WTC11 (cell line): ENCODE measurements at regions not wholly inside any gene's neighbourhood (a gene's known extent, or its start where the extent isn't known, plus 50 kb on each side); places are given as distances from the start of the nearest gene placed in this dataset.

Experiments
- ATAC-seq: fragments of 200-7000 bp; cut with Tn5 transposase; 2 replicates; pipeline ENCODE4 v1.10.0; 2021; ENCODE audit warnings: mild to moderate bottlenecking, moderate library complexity
- CTCF ChIA-PET: fragments of 300-600 bp; sonication (Branson Sonifier 250); formaldehyde crosslinking; loops from one replicate; lab custom pipeline; 2021; ENCODE audit warnings: antibody characterized with exemption; lab: Charles Lee
- POLR2A ChIA-PET: fragments of 350-600 bp; sonication (Branson Sonifier 250); formaldehyde crosslinking; loops from one replicate; lab custom pipeline; 2021; ENCODE audit warnings: antibody characterized with exemption; lab: Charles Lee
- DNase-seq: peaks from one replicate; pipeline ENCODE4 v3.0.0; 2021; ENCODE audit warnings: low spot score
- H3K27ac Mint-ChIP-seq: 2 replicates; pipeline ENCODE4 v1.8.0; 2021; ENCODE audit warnings: mixed read lengths
- H3K27me3 Mint-ChIP-seq: 2 replicates; pipeline ENCODE4 v1.8.0; 2021; ENCODE audit warnings: low read depth, mild to moderate bottlenecking, moderate library complexity, mixed read lengths
- H3K36me3 Mint-ChIP-seq: 2 replicates; pipeline ENCODE4 v1.8.0; 2021; ENCODE audit warnings: mixed read lengths
- H3K4me1 Mint-ChIP-seq: 2 replicates; pipeline ENCODE4 v1.8.0; 2022; ENCODE audit warnings: mixed read lengths
- H3K4me3 Mint-ChIP-seq: 2 replicates; pipeline ENCODE4 v1.8.0; 2021; ENCODE audit warnings: mild to moderate bottlenecking, moderate library complexity, mixed read lengths
- H3K9me3 Mint-ChIP-seq: 2 replicates; pipeline ENCODE4 v1.8.0; 2021; ENCODE audit warnings: mixed read lengths
- CREB1 ChIP-seq: sonication (generic); formaldehyde crosslinking; IDR thresholded peaks from 2 replicates; pipeline ENCODE4 v1.8.0; 2023; ENCODE audit warnings: mild to moderate bottlenecking, missing genetic modification reagents
- ELF4 ChIP-seq: sonication (generic); formaldehyde crosslinking; IDR thresholded peaks from 2 replicates; pipeline ENCODE4 v1.8.1; 2022; ENCODE audit warnings: low read depth, mild to moderate bottlenecking, moderate library complexity, missing genetic modification reagents
- GABPB1 ChIP-seq: sonication (generic); formaldehyde crosslinking; IDR thresholded peaks from 2 replicates; pipeline ENCODE4 v1.8.1; 2023; ENCODE audit warnings: mild to moderate bottlenecking, missing genetic modification reagents
- GTF2I ChIP-seq: fragments of 250-450 bp; sonication (Bioruptor Pico); conservative IDR thresholded peaks from 2 replicates; pipeline ENCODE4 v1.4.0; 2021; ENCODE audit warnings: mild to moderate bottlenecking
- RORB ChIP-seq: fragments of 250-450 bp; sonication (Bioruptor Pico); IDR thresholded peaks from 2 replicates; pipeline ENCODE4 v1.9.0; 2021; ENCODE audit warnings: mild to moderate bottlenecking
- TEAD1 ChIP-seq: sonication (generic); formaldehyde crosslinking; IDR thresholded peaks from 2 replicates; pipeline ENCODE4 v1.8.0; 2022; ENCODE audit warnings: mild to moderate bottlenecking, missing genetic modification reagents
- TP53 ChIP-seq: sonication (generic); formaldehyde crosslinking; IDR thresholded peaks from 2 replicates; pipeline ENCODE4 v1.8.1; 2023; ENCODE audit warnings: mild to moderate bottlenecking, missing genetic modification reagents
- ZNF121 ChIP-seq: sonication (generic); formaldehyde crosslinking; IDR thresholded peaks from 2 replicates; pipeline ENCODE4 v1.8.0; 2023; ENCODE audit warnings: missing genetic modification reagents
- ZNF138 ChIP-seq: sonication (generic); formaldehyde crosslinking; conservative IDR thresholded peaks from 2 replicates; pipeline ENCODE4 v1.8.1; 2022; ENCODE audit warnings: mild to moderate bottlenecking, moderate library complexity, missing genetic modification reagents
- ZNF219 ChIP-seq: sonication (generic); formaldehyde crosslinking; IDR thresholded peaks from 2 replicates; pipeline ENCODE4 v1.8.0; 2023; ENCODE audit warnings: missing genetic modification reagents, mild to moderate bottlenecking, borderline replicate concordance
- ZNF232 ChIP-seq: sonication (generic); formaldehyde crosslinking; IDR thresholded peaks from 2 replicates; pipeline ENCODE4 v1.8.0; 2022; ENCODE audit warnings: mild to moderate bottlenecking, missing genetic modification reagents
- ZNF263 ChIP-seq: sonication (generic); formaldehyde crosslinking; IDR thresholded peaks from 2 replicates; pipeline ENCODE4 v1.8.1; 2022; ENCODE audit warnings: low read depth, mild to moderate bottlenecking, moderate library complexity, missing genetic modification reagents
- TF ChIP-seq, protein P1 (sequence below): sonication (generic); formaldehyde crosslinking; IDR thresholded peaks from 2 replicates; pipeline ENCODE4 v1.8.0; 2022; ENCODE audit warnings: mild to moderate bottlenecking, missing genetic modification reagents
- TF ChIP-seq, protein P2 (sequence below): sonication (generic); formaldehyde crosslinking; IDR thresholded peaks from 2 replicates; pipeline ENCODE4 v1.8.0; 2023; ENCODE audit warnings: missing genetic modification reagents, mild to moderate bottlenecking, borderline replicate concordance
- TF ChIP-seq, protein P3 (sequence below): sonication (generic); formaldehyde crosslinking; IDR thresholded peaks from 2 replicates; pipeline ENCODE4 v1.8.0; 2022; ENCODE audit warnings: mild to moderate bottlenecking, missing genetic modification reagents
- TF ChIP-seq, protein P4 (sequence below): sonication (generic); formaldehyde crosslinking; conservative IDR thresholded peaks from 2 replicates; pipeline ENCODE4 v1.8.1; 2022; ENCODE audit warnings: mild to moderate bottlenecking, missing genetic modification reagents
- TF ChIP-seq, protein P5 (sequence below): sonication (generic); formaldehyde crosslinking; IDR thresholded peaks from 2 replicates; pipeline ENCODE4 v1.8.1; 2023; ENCODE audit warnings: mild to moderate bottlenecking, missing genetic modification reagents
- TF ChIP-seq, protein P6 (sequence below): sonication (generic); formaldehyde crosslinking; IDR thresholded peaks from 2 replicates; pipeline ENCODE4 v1.8.1; 2023; ENCODE audit warnings: mild to moderate bottlenecking, missing genetic modification reagents, moderate library complexity
- TF ChIP-seq, protein P7 (sequence below): sonication (generic); formaldehyde crosslinking; IDR thresholded peaks from 2 replicates; pipeline ENCODE4 v1.8.1; 2023; ENCODE audit warnings: mild to moderate bottlenecking, missing genetic modification reagents, moderate library complexity
- TF ChIP-seq, protein P8 (sequence below): sonication (generic); formaldehyde crosslinking; IDR thresholded peaks from 2 replicates; pipeline ENCODE4 v1.8.1; 2023; ENCODE audit warnings: mild to moderate bottlenecking, missing genetic modification reagents, borderline replicate concordance

DNA sequence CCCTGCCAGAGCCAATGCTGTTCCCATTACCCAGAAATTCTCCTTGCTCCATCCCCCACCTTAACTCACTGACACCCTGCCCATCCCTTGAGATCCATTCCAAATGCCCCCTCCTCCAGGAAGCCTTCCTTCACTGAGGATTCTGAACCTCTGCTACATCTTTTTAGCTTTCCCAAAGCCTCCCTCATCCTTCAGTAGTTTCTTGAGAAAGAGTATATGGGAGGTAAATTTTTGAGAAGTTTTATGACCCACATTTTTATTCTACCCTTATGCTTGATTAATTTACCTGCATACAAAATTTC, 93.1 kb downstream of the INHBB start:
- no peaks in the 10 kb centered on the region for H3K9me3 Mint-ChIP-seq
- H3K36me3 Mint-ChIP-seq: no peaks in the 10 kb centered on the region
- no peak overlapping the region for H3K27ac Mint-ChIP-seq
- ChIA-PET POLR2A (no interaction called here), CTCF (interaction anchor here (1.1 to 1.7 kb wide), 2 partner anchors 96 to 114 kb away, joined by 3 to 5 read pairs; no protein-coding TSS in a partner anchor)
- no peak for TF ChIP-seq GABPB1 (CRISPR knock-in tag)
- TF ChIP-seq, protein P1, sequence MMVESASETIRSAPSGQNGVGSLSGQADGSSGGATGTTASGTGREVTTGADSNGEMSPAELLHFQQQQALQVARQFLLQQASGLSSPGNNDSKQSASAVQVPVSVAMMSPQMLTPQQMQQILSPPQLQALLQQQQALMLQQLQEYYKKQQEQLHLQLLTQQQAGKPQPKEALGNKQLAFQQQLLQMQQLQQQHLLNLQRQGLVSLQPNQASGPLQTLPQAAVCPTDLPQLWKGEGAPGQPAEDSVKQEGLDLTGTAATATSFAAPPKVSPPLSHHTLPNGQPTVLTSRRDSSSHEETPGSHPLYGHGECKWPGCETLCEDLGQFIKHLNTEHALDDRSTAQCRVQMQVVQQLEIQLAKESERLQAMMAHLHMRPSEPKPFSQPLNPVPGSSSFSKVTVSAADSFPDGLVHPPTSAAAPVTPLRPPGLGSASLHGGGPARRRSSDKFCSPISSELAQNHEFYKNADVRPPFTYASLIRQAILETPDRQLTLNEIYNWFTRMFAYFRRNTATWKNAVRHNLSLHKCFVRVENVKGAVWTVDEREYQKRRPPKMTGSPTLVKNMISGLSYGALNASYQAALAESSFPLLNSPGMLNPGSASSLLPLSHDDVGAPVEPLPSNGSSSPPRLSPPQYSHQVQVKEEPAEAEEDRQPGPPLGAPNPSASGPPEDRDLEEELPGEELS (CRISPR knock-in tag): no peak
- TF ChIP-seq, protein P2, sequence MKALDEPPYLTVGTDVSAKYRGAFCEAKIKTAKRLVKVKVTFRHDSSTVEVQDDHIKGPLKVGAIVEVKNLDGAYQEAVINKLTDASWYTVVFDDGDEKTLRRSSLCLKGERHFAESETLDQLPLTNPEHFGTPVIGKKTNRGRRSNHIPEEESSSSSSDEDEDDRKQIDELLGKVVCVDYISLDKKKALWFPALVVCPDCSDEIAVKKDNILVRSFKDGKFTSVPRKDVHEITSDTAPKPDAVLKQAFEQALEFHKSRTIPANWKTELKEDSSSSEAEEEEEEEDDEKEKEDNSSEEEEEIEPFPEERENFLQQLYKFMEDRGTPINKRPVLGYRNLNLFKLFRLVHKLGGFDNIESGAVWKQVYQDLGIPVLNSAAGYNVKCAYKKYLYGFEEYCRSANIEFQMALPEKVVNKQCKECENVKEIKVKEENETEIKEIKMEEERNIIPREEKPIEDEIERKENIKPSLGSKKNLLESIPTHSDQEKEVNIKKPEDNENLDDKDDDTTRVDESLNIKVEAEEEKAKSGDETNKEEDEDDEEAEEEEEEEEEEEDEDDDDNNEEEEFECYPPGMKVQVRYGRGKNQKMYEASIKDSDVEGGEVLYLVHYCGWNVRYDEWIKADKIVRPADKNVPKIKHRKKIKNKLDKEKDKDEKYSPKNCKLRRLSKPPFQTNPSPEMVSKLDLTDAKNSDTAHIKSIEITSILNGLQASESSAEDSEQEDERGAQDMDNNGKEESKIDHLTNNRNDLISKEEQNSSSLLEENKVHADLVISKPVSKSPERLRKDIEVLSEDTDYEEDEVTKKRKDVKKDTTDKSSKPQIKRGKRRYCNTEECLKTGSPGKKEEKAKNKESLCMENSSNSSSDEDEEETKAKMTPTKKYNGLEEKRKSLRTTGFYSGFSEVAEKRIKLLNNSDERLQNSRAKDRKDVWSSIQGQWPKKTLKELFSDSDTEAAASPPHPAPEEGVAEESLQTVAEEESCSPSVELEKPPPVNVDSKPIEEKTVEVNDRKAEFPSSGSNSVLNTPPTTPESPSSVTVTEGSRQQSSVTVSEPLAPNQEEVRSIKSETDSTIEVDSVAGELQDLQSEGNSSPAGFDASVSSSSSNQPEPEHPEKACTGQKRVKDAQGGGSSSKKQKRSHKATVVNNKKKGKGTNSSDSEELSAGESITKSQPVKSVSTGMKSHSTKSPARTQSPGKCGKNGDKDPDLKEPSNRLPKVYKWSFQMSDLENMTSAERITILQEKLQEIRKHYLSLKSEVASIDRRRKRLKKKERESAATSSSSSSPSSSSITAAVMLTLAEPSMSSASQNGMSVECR (CRISPR knock-in tag): no peak
- no peak for TF ChIP-seq ZNF121 (CRISPR knock-in tag)
- TF ChIP-seq, protein P3, sequence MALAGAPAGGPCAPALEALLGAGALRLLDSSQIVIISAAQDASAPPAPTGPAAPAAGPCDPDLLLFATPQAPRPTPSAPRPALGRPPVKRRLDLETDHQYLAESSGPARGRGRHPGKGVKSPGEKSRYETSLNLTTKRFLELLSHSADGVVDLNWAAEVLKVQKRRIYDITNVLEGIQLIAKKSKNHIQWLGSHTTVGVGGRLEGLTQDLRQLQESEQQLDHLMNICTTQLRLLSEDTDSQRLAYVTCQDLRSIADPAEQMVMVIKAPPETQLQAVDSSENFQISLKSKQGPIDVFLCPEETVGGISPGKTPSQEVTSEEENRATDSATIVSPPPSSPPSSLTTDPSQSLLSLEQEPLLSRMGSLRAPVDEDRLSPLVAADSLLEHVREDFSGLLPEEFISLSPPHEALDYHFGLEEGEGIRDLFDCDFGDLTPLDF (CRISPR knock-in tag): no peak
- TF ChIP-seq, protein P4, sequence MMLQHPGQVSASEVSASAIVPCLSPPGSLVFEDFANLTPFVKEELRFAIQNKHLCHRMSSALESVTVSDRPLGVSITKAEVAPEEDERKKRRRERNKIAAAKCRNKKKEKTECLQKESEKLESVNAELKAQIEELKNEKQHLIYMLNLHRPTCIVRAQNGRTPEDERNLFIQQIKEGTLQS: no peak
- TF ChIP-seq, protein P5, sequence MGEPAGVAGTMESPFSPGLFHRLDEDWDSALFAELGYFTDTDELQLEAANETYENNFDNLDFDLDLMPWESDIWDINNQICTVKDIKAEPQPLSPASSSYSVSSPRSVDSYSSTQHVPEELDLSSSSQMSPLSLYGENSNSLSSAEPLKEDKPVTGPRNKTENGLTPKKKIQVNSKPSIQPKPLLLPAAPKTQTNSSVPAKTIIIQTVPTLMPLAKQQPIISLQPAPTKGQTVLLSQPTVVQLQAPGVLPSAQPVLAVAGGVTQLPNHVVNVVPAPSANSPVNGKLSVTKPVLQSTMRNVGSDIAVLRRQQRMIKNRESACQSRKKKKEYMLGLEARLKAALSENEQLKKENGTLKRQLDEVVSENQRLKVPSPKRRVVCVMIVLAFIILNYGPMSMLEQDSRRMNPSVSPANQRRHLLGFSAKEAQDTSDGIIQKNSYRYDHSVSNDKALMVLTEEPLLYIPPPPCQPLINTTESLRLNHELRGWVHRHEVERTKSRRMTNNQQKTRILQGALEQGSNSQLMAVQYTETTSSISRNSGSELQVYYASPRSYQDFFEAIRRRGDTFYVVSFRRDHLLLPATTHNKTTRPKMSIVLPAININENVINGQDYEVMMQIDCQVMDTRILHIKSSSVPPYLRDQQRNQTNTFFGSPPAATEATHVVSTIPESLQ: no peak
- TF ChIP-seq, protein P6, sequence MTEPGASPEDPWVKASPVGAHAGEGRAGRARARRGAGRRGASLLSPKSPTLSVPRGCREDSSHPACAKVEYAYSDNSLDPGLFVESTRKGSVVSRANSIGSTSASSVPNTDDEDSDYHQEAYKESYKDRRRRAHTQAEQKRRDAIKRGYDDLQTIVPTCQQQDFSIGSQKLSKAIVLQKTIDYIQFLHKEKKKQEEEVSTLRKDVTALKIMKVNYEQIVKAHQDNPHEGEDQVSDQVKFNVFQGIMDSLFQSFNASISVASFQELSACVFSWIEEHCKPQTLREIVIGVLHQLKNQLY: no peak
- no peak for TF ChIP-seq TEAD1 (CRISPR knock-in tag)
- no peak for TF ChIP-seq GTF2I (CRISPR knock-in tag)
- TF ChIP-seq ZNF219 (CRISPR knock-in tag): no peak
- no peak for TF ChIP-seq ELF4 (CRISPR knock-in tag)
- no peak for TF ChIP-seq ZNF263 (CRISPR knock-in tag)
- TF ChIP-seq ZNF232 (CRISPR knock-in tag): no peak
- TF ChIP-seq TP53 (CRISPR knock-in tag): no peak
- TF ChIP-seq, protein P7, sequence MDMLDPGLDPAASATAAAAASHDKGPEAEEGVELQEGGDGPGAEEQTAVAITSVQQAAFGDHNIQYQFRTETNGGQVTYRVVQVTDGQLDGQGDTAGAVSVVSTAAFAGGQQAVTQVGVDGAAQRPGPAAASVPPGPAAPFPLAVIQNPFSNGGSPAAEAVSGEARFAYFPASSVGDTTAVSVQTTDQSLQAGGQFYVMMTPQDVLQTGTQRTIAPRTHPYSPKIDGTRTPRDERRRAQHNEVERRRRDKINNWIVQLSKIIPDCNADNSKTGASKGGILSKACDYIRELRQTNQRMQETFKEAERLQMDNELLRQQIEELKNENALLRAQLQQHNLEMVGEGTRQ: no peak
- TF ChIP-seq CREB1: no peak
- TF ChIP-seq RORB (CRISPR knock-in tag): no peak
- no peak for TF ChIP-seq ZNF138 (CRISPR knock-in tag)
- TF ChIP-seq, protein P8, sequence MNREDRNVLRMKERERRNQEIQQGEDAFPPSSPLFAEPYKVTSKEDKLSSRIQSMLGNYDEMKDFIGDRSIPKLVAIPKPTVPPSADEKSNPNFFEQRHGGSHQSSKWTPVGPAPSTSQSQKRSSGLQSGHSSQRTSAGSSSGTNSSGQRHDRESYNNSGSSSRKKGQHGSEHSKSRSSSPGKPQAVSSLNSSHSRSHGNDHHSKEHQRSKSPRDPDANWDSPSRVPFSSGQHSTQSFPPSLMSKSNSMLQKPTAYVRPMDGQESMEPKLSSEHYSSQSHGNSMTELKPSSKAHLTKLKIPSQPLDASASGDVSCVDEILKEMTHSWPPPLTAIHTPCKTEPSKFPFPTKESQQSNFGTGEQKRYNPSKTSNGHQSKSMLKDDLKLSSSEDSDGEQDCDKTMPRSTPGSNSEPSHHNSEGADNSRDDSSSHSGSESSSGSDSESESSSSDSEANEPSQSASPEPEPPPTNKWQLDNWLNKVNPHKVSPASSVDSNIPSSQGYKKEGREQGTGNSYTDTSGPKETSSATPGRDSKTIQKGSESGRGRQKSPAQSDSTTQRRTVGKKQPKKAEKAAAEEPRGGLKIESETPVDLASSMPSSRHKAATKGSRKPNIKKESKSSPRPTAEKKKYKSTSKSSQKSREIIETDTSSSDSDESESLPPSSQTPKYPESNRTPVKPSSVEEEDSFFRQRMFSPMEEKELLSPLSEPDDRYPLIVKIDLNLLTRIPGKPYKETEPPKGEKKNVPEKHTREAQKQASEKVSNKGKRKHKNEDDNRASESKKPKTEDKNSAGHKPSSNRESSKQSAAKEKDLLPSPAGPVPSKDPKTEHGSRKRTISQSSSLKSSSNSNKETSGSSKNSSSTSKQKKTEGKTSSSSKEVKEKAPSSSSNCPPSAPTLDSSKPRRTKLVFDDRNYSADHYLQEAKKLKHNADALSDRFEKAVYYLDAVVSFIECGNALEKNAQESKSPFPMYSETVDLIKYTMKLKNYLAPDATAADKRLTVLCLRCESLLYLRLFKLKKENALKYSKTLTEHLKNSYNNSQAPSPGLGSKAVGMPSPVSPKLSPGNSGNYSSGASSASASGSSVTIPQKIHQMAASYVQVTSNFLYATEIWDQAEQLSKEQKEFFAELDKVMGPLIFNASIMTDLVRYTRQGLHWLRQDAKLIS (CRISPR knock-in tag): no peak
- DNase-seq: no peak
- H3K4me1 Mint-ChIP-seq: peaks cover 36% of the 10 kb centered on the region
- ATAC-seq: no peak
- peaks cover 84% of the 10 kb centered on the region for H3K27me3 Mint-ChIP-seq
- no peak overlapping the region for H3K4me3 Mint-ChIP-seq
